ENCODE measurements at regions not wholly inside any gene's neighbourhood (a gene's known extent, or its start where the extent isn't known, plus 50 kb on each side); places are given as distances from the start of the nearest gene placed in this dataset.
"Not testable (repeated sequence)": the region's sequence is repeated elsewhere in the genome, so short reads cannot be mapped to it uniquely, and the experiment has no call there.

DNA sequence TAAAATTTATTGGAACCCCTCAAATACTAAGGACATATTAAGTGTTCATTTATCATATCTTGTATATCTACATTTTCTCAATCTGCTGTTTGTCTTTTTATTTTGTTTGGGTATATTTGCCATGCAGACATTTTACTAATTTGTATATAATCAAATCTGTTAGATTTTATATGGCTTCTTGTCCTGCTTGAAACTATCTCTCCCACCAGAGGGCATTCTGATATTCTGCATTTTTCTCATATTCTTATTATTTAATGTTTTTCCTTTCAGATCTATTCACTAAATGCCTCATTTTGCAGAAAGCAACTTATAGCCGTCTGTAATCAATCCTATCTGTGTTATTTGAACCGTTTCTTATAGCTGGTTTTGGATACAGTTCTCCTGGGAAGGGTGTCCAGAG, 745.5 kb downstream of the LRRIQ3 start:
- Histone ChIP-seq H3K36me3 (replicated peaks in 1 of 2; ENCODE audit: control insufficient read depth in 1 of 2, insufficient read depth in 2 of 2, low read length in 2 of 2) (no peaks in the 10 kb centered on the region), H3K4me3 (replicated peaks in 1 of 3; ENCODE audit: low read depth in 2 of 3, low read length in 3 of 3) (no peak overlapping the region), H3K9ac (ENCODE audit: insufficient read depth, low read length, poor library complexity, severe bottlenecking) (no peak overlapping the region), H2AFZ (ENCODE audit: insufficient read depth, low read depth, low read length, poor library complexity, severe bottlenecking) (no peak overlapping the region), H3K79me2 (ENCODE audit: insufficient read depth, low read length) (no peaks in the 10 kb centered on the region), H3K4me1 (ENCODE audit: control insufficient read depth in 1 of 2, insufficient read depth in 2 of 2, low read length in 2 of 2) (no peaks in the 10 kb centered on the region), H3K27me3 (ENCODE audit: control insufficient read depth in 2 of 2, insufficient read depth in 2 of 2, low read length in 2 of 2) (no peaks in the 10 kb centered on the region), H3K9me3 (replicated peaks in 1 of 2; ENCODE audit: control insufficient read depth in 1 of 2, insufficient read depth in 1 of 2, low read length in 2 of 2) (peaks cover 0 to 7% of the 10 kb centered on the region in 2 donors), H3K27ac (ENCODE audit: low read depth in 1 of 2, low read length in 2 of 2) (no peak overlapping the region), H3K4me2 (replicated peaks; ENCODE audit: extremely low read depth, low read length, poor library complexity, severe bottlenecking) (no peak overlapping the region), H4K20me1 (ENCODE audit: insufficient read depth, low read length) (no peaks in the 10 kb centered on the region)
- Mint-ChIP-seq H3K36me3 (no peaks in the 10 kb centered on the region), H3K4me1 (no peaks in the 10 kb centered on the region), H3K27ac (no peak overlapping the region), H3K27me3 (ENCODE audit: low read depth in 3 of 3) (no peaks in the 10 kb centered on the region), H3K9me3 (peaks cover 0 to 5% (median 2%) of the 10 kb centered on the region in 7 donors), H3K4me3 (no peak overlapping the region)
- no peak for DNase-seq
- no CpG with 5 or more reads among the region's 2 CpGs for WGBS (ENCODE audit: insufficient coverage)
- TF ChIP-seq, protein P1, sequence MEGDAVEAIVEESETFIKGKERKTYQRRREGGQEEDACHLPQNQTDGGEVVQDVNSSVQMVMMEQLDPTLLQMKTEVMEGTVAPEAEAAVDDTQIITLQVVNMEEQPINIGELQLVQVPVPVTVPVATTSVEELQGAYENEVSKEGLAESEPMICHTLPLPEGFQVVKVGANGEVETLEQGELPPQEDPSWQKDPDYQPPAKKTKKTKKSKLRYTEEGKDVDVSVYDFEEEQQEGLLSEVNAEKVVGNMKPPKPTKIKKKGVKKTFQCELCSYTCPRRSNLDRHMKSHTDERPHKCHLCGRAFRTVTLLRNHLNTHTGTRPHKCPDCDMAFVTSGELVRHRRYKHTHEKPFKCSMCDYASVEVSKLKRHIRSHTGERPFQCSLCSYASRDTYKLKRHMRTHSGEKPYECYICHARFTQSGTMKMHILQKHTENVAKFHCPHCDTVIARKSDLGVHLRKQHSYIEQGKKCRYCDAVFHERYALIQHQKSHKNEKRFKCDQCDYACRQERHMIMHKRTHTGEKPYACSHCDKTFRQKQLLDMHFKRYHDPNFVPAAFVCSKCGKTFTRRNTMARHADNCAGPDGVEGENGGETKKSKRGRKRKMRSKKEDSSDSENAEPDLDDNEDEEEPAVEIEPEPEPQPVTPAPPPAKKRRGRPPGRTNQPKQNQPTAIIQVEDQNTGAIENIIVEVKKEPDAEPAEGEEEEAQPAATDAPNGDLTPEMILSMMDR (IDR thresholded peaks at IDR 0.05) = no peak
- intact Hi-C loops (cut with micrococcal nuclease) = no loop called here

DNA sequence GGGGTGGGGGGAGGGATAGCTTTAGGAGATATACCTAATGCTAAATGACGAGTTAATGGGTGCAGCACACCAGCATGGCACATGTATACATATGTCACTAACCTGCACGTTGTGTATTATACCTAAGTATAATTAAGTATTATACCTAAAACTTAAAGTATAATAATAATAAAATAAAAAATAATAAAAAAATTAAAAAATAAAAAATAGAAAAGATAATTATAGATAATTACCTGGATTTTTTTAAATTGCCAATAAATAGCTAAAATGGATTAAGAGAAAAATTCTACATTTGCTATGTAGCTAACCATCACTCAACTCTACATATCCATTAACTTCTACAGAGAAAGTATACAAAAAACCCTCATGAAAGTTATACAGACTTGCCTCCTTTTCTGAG, 747.3 kb downstream of the LRRIQ3 start:
- H3K27me3 Mint-ChIP-seq (ENCODE audit: low read depth in 3 of 3); DNase-seq; H2AFZ ChIP-seq (ENCODE audit: insufficient read depth, low read depth, low read length, poor library complexity, severe bottlenecking); intact Hi-C loops (cut with micrococcal nuclease); H4K20me1 ChIP-seq (ENCODE audit: insufficient read depth, low read length); H3K9me3 ChIP-seq (replicated peaks in 1 of 2; ENCODE audit: control insufficient read depth in 1 of 2, insufficient read depth in 1 of 2, low read length in 2 of 2); H3K27ac ChIP-seq (ENCODE audit: low read depth in 1 of 2, low read length in 2 of 2); H3K36me3 ChIP-seq (replicated peaks in 1 of 2; ENCODE audit: control insufficient read depth in 1 of 2, insufficient read depth in 2 of 2, low read length in 2 of 2); H3K27ac Mint-ChIP-seq; H3K4me2 ChIP-seq (replicated peaks; ENCODE audit: extremely low read depth, low read length, poor library complexity, severe bottlenecking); H3K4me1 Mint-ChIP-seq; H3K4me3 Mint-ChIP-seq; H3K79me2 ChIP-seq (ENCODE audit: insufficient read depth, low read length); H3K9me3 Mint-ChIP-seq; H3K9ac ChIP-seq (ENCODE audit: insufficient read depth, low read length, poor library complexity, severe bottlenecking); H3K4me1 ChIP-seq (ENCODE audit: control insufficient read depth in 1 of 2, insufficient read depth in 2 of 2, low read length in 2 of 2); H3K36me3 Mint-ChIP-seq; H3K4me3 ChIP-seq (replicated peaks in 1 of 3; ENCODE audit: low read depth in 2 of 3, low read length in 3 of 3); H3K27me3 ChIP-seq (ENCODE audit: control insufficient read depth in 2 of 2, insufficient read depth in 2 of 2, low read length in 2 of 2): not testable (repeated sequence)
- no CpG with 5 or more reads among the region's 2 CpGs for WGBS (ENCODE audit: insufficient coverage)
